Activated T-cell treated with anti-CD3 and anti-CD28 coated beads for 48 hours (primary cell): ENCODE measurements at regions not wholly inside any gene's neighbourhood (a gene's known extent, or its start where the extent isn't known, plus 50 kb on each side); places are given as distances from the start of the nearest gene placed in this dataset.

Experiments
- DNase-seq: peaks from one replicate; pipeline ENCODE4 v3.0.0-alpha.2; 2020; ENCODE audit warnings: low read depth

DNA sequence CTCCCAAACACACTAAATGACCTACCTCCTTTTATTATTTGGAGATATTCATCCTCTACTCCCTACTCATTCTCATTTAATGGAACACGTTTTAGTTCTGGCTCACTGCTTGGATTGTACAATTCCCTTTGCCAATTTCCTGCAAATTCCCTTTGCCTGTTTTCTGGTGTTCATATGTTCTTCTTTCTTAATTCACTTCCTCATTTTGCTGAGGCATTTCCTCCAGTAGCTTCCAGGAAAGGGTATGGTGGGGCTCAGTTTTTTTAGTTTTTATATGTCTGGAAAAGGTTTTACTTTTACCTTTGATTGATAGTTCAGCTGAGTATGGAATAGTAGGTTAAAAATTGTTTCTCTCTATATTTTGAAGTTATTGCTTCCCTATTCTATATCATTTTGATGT lies 143.6 kb upstream of the GOLIM4 start:
- no peak for DNase-seq

DNA sequence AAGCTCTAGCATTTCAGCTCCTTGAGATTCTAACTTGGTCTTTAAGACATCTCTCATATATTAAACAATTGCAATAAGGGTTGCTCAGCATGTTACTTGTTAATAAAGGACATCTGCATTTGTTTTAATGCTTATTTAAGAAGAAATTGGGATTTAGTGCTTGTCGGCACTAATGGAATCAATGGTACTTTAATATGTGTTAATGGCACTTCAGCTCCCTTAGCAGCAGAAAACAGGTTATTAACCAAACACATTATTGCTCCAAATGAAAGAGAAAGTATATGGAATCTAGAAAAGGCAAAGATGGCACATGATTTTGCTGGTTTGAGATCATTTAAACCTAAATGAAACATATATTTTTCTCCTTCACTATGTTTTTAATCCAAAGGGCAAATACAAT lies 137.3 kb upstream of the GOLIM4 start:
- no peak for DNase-seq

DNA sequence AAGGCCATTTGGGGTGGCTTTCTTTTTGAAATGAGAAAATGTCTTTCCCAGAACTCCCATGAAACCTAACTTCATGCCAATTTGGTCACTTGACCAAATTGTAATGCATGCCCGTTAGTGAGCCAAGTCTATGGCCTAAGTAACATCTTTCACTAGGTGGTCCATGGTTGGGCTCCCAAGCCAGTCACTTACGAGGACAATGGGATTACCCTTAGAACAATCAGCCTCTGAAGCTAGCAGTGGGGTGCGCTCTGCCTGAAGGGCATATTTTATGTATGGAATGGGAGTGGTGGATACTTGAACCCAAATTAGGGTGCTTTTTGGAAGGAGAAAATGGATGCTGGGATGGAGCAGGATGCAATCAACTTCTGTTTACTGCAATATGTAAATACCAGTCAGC lies 127.4 kb upstream of the GOLIM4 start:
- no peak for DNase-seq

DNA sequence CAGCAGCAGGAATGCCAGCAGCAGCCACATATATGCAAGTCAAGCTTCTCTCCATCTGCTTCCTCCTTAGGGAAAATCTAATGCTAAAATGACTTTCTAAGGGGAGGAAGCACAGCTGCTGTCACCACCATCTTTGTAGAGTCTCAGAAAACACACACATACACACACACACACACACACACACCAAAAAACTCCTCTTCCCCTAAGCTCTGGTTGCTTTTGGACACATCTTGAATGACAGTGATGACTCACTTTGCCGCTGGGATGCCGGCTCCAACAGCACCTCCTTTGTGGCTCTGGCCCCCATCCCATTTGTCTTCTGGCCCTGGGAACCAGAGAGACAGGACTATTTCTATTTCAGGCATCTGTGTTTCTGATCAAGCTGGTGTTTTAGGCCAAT lies 124.8 kb upstream of the GOLIM4 start:
- no peak for DNase-seq

DNA sequence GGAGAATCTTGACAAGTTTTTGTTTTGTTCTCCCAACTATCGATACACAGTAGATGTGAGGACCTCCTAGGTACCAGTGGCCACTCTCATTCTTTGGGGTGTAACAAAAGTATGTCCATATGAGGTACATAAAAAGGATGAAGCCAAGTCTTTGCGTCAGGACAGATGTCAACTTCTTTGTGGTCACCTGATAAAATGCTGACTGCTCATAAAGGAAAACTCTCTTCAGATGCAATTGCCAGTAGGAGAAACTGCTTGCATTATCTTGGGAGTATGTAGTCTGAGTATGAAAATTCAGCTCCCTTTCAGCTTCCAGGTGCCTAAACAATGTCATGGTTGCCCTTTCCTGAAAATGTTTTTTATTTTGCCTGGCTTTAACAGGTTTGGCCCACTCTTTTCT lies 123.8 kb upstream of the GOLIM4 start:
- DNase-seq = no peak

DNA sequence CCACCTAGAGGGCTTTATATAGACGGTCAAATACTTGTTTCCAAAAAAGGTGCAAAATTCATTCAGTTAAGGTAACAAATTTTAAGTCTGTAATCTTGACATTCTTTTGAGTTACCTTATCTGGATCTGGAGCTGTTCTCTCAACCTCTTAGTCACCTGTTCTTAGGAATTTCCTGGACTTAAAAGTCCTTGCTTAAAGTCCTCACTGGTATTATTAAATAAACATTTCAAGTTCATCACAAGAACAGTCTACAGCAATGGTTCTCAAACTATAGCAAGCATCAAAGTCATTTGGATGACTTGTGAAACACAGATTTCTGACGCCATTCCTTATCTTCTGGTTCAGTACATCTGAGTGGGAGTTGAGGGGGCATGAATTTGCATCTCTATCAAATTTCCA lies 122.9 kb upstream of the GOLIM4 start:
- no peak for DNase-seq

DNA sequence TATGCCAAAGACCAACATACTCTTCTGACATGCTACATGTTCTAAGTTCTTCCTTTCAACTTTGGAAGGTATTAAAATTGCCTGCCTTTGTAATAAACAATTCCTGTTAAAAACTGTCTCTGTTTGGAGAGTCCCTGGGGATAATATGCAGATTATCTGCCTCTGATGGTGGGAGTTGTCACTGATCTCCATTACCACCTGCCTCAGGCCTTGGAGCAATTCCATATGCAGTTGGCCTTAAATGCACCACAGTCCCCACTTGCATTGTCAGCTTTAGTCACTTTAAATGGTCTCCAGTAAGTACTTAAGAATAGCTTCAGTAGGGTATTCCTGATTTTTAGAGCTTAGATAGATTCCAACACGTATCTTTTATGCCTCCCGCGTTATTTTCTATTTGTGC lies 121.1 kb upstream of the GOLIM4 start:
- no peak for DNase-seq

DNA sequence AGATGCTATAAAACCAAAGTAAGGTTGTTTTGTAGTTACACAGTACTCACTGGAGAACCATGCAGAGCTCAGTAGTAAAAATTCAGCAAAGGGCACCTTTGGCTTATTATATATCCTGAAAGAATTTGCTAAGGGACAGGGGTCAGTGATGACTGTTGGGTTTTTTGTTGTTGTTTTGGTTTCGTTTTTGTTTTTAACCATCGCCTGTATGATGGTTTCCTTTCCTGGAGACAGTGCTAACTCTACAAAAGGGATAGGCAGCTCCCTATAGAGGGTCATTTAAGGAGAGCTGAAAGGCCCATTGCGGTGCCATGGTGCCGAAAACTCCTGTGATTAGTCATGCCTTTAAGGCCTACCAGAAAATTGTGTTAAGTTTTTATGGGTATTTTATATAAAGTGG lies 118.2 kb upstream of the GOLIM4 start:
- no peak for DNase-seq

DNA sequence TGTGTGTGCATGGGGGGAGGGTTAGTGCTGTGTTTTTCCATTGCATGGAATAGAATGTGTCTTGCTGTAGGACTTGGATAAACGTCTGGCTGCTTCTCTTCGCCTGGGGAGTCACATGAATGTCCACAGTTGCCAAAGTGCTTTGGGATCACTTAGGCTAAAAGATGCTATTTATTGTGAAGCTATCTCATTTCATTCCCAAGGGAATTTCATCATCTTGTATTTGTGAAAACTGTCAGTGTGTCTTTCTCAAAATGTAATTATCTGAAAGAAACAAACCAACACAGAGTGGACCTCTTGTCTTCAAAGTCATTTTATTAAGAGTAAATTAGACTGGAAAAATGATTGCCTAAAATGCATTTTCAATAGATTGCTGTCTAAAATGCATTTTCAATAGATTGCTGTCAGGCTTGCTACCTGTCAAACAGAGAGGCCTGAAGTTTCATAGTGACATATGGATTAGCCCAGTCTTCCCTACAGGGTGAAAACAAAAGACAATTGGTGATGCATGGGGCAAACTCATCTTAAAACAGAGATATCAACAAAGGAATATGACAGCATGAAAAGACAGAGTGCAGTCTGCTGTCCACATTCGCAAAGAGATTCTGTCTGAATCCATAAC lies 117.1 kb upstream of the GOLIM4 start:
- DNase-seq = no peak

DNA sequence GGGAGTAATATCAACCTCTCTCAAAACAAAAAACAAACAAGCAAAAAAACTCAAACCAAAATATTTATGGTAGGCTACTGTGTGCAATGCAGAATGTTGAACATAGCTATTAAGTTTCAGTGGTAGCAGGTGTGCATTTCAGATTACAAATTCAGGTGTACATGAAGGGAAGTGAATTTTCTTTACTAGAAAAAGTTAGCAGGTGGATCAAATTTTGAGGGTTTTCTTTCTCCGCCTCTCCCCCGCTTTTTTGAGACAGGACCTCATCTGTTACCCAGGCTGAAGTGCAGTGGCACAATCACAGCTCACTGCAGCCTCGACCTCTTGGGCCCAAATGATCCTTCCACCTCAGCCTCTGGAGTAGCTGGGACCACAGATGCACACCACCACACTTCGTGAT lies 109.7 kb upstream of the GOLIM4 start:
- no peak for DNase-seq

DNA sequence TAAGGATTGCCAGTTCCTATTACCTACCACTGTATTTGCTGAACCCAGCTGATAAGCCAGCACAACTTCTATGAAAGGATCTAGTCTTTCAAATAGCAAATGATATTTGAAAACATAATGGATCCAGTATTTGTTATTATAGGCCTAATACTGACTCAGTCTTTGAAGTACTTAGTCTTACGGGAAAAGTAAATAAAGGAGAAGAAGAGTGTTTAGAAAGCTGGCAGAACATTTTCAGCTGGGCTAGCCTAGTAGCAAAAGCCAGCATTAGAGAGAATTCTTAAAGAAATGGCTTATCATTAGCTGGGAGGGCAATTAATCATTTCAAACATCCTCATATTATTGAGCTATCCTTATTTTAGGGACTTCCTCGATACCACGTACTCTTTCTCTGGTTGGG lies 101.4 kb upstream of the GOLIM4 start:
- no peak for DNase-seq

DNA sequence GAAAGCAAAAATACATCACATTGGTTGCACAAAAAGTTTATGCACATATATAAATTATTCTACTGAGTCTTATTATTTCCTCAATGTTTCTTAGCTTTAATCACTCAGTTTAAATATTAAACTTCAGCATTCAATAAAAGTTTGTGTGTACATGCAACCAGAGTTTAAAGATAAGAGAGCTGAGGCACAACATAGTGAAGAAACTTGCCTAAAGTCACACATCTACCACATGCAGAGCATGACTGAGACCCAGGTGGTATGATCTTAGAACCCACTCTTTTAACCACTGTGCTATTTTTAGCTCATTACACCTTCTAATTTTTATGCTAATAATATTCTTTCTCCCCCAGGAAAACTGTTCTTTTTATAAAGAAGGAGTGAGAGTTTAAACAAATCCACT lies 96.1 kb upstream of the GOLIM4 start:
- DNase-seq = no peak

DNA sequence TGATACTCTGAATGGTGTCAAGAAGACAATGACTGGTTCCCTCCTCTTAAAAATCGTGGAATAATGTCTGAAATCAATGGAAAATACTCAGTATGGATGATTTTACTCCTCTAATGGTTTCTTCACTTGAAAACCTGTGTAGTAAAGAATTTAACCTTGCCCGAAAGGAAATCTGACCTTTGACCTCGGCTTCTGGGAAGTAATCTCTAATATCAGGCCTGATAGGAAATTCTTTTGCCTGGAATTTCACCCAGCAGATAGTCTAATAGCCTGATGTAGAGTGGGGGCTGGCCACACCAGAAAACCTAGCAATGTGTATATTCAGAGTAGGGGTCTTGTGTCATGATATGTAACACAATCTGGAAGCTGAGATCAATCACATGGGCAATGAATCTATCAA lies 91.5 kb upstream of the GOLIM4 start:
- DNase-seq = no peak

DNA sequence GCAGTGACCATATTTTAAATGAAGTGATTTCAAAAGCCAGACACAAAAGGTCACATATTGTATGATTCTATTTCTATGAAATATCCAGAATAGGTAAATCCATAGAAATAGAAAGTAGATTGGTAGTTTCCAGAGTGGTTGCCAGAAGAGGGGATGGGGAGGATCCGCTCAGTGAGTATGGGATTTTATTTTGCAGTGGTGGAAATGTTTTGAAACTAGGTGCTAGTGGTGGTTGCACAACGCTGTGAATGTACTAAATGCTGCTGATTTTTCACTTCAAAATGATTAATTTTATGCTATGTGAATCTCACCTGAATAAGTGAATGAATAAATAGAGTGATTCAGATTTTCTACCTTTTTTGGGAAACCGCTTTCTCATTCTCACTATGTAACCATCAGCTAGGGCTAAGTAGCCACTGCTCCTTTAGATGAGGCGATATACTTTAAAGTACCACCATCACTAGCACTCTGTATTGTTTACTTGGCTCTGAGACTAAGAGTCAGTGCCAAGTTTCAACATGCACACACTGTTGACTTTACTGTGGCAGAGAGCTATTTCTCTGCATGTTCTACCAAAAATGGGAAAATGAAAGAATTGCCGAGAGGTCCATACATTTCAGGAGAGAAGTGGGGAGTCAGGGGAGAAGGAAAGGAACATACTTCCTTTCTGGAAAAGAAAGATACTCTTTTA lies 90.7 kb upstream of the GOLIM4 start:
- DNase-seq = no peak

DNA sequence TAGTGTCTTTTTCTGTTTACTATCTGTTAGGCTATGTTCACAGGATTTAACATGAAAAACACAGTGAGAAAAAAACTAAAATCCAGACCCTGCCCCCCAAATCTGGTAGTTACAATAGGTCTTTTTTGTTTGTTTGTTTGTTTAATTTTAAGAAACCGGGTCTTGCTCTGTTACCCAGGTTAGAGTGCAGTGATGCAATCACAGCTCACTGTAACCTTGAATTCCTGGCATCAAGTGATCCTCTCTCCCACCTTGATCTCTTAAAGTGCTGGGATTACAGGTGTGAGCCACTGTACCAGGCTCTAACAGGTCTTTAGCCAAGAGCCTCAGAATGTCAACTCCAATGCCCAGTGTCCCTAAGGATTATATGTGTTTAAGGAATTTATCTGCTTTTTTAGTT lies 88.0 kb upstream of the GOLIM4 start:
- DNase-seq = no peak

DNA sequence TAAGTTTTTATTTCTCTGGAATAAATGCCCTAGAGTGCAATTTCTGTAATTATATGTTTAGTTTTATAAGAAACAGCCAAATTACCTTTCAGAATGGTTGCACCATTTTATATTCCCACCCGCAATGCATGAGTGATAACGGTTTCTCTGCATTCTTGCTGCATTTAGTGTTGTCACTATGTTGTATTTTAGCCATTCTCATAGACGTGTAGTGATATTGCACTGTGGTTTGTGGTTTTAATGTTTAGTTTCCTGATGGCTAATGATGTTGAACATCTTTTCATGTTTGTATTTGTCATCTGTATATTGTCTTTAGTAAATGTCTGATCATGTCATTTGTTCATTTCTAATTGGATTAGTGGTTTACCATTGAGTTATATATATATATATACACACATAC lies 73.0 kb upstream of the GOLIM4 start:
- DNase-seq = no peak

DNA sequence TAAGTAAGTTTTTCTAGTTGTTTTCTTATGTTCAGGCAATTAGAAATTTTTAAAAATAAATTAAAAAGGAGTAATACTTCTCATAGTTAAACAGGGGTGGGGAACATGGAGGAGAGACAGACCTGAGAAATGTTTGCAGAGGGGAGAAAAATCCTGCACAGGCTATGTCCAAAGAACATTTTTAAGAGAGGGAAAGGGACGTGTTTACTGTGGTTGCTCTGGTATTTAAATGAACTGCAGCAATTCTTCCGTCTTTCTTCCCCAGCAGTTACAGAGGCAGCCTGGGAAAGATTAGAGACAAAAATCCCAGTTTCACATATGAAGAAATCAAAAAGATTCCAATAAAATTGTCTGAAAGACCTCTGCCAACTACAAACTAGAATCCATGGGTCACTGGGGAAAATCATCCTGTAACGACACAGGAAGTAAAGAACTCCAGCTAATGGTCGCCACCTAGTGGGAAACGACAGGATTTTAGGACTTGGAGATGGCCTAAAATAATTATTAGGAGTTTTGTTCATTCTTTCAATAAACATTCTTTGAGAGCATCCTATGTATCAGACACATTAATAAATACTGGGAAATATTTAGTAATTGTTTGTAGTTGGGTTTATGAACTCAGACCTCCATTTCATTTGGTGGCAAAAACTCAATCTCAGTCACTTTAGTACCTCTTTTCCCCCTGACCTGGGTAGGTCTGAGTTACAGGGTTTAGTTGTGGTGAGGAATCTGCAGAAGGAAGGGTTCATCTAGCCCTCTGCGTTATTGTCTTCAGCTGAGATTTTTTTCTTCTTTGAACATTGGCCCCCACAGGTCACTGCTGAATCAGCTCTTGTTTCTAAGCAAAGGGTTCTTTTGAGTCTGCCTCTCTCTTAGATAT lies 69.9 kb upstream of the GOLIM4 start:
- peak; percentile 10 for DNase-seq

DNA sequence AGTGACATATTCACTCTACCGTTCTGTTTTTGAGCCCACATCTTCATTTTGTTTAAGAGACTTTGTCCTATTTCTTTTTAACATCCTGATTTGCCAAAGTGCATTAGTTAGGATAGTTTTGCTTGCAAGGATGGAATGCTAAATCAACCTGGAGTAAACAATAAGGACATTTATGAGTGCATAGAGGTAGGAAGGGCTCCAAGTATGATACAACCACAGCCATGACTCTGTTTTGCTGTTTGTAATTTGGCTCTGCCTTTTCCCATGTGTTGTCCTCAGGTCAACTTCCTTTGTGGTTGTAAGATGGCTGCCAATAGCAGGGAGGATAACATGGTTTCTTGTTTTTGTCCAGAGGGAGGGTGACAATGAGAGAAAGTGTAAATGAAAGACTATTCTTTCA lies 66.4 kb upstream of the GOLIM4 start:
- no peak for DNase-seq

DNA sequence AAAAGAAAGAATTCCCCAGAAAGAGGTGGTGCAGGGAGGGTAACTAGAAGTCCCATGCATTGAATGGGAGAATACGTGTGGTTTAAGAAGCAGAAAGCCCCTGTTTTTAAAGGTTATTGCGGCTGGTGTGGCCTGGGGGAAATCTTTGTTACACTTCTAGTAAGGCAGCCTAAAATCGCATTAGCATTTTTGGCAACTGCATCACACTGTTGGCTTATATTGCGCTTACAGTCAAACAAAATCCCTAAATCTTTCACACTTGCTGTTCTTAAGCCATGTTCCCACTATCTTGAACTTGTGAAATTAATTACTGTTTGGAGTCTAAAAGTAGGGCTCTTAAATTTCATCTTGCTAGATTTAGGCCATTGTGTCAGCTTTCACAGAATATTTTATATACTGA lies 66.0 kb upstream of the GOLIM4 start:
- no peak for DNase-seq

DNA sequence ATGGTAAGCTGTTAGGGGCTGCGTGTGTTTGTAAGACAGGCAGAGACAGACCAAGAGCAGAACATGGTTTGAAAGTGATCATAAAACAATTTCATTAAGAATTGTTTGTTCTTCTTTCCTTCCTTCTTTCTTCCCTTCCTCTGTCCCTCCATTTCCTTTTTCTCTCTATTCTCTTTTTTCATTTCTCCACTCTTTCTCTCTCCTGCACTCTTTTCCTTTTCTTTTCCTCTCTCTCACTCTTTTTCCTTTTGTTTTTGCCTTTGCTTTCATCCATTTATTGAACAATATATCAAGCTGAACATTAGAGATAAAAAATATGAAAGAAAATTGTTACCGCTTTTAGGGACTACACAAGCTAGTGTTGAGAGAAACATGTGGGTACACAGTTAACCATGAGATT lies 62.2 kb upstream of the GOLIM4 start:
- no peak for DNase-seq

DNA sequence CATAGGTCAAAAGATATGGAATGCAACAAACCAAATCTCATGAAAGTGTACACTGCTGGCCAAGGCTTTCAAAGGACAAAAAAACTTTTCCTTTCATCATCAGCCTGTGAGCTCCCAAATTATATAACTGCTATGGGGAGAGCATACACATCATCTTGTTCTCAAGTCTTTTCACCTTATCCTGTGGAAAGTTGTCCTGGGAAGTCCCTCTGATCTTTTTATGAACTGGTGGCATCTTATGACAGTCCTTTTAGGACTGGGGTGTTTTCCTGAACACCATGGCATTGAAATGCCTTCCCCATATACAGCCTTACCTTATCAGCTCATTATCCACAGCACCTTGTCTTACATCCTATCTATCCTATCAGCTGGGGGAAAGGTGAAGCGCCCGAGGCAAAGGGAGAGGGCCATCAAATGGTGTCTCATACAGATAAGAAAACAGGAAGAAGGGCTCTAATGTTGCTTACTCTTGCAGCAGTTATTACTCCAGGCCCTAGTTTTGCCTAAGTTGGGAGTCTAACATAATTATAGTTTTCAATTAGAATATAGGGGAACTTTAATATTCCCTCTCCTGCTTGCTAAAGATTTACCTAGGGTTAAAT lies 61.5 kb upstream of the GOLIM4 start:
- DNase-seq = no peak

DNA sequence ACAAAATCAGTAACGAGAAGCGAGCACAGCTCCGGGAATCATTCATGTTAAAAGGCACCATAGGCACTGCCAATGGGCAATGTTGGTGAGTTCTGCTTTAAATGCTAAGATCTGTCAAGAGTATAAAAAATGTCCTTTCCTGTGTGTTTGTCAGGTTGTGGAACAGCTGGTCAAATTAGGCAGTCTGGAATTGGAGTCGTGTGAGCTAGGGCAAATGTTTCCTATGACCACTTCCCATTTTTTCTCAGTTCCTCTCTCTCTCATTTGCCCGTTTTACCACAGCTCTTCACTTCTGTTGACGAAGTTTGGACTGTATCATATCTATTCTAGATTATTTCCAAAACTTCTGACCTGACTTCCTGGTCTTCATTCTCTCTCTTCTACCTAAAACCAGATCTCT lies 60.8 kb upstream of the GOLIM4 start:
- DNase-seq = no peak

DNA sequence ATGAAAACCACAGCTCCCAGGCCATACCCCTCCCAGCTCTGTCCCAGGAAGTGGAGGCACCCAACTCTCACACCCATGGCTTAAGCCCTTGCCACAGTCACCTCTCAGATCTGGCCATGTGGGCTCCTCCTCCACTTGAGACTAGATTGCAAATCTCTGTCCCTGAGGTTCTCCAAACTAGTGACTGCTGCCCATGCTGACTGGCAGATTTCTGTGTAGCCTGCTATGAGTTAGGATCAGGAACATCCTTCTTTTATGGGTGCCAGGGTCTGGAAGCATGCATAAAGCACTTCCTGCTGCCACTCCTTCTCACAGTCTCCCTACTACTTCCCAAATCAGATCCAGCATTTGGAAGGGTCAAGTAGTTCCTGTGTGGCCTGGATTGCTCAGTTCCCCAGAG lies 59.6 kb upstream of the GOLIM4 start:
- DNase-seq = no peak
